Neutrophil (primary cell): ENCODE measurements at regions not wholly inside any gene's neighbourhood (a gene's known extent, or its start where the extent isn't known, plus 50 kb on each side); places are given as distances from the start of the nearest gene placed in this dataset.

Source experiments
- H3K27ac ChIP-seq: fragments of 200-600 bp; sonication (generic); 2 replicates; pipeline ENCODE4 v1.5.1; 2016; ENCODE audit warnings: mild to moderate bottlenecking, moderate library complexity
- H3K27me3 ChIP-seq: fragments of 200-600 bp; sonication (generic); 2 replicates; pipeline ENCODE4 v1.6.0; 2016; ENCODE audit warnings: mild to moderate bottlenecking
- H3K36me3 ChIP-seq: fragments of 200-600 bp; sonication (generic); 2 replicates; pipeline ENCODE4 v1.5.1; 2017
- H3K4me1 ChIP-seq, 2 experiments: fragments of 200-600 bp in 1 of 2; sonication (generic) in 1 of 2; 1 replicate in 1 of 2; 2 replicates in 1 of 2; pipeline versions ENCODE4 v1.5.1 to v1.6.1; 2013 to 2016; ENCODE audit warnings: low read depth in 1 of 2, low read length in 1 of 2, mild to moderate bottlenecking in 1 of 2, moderate library complexity in 1 of 2; ENCODE audit not compliant: control insufficient read depth in 1 of 2, insufficient read depth in 1 of 2
- H3K4me3 ChIP-seq, 2 experiments: fragments of 200-600 bp in 1 of 2; sonication (generic) in 1 of 2; 1 replicate in 1 of 2; 2 replicates in 1 of 2; pipeline ENCODE4 v1.5.1; 2013 to 2016; ENCODE audit warnings: low read depth in 1 of 2, low read length in 1 of 2, mild to moderate bottlenecking in 1 of 2, moderate library complexity in 1 of 2
- H3K9me3 ChIP-seq: fragments of 200-600 bp; sonication (generic); 2 replicates; pipeline ENCODE4 v1.5.1; 2016
- CTCF ChIP-seq: fragments of 200-600 bp; sonication (generic); IDR thresholded peaks from 2 replicates; pipeline ENCODE4 v1.5.1; 2016; ENCODE audit warnings: antibody characterized with exemption

- H3K27me3 ChIP-seq: no peaks in the 10 kb centered on the region
- H3K36me3 ChIP-seq: no peaks in the 10 kb centered on the region
- H3K27ac ChIP-seq: no peak overlapping the region
- H3K9me3 ChIP-seq: no peaks in the 10 kb centered on the region
- TF ChIP-seq CTCF: no peak
- no peak overlapping the region for H3K4me3 ChIP-seq
- H3K4me1 ChIP-seq: no peaks in the 10 kb centered on the region
These were observed 211.8 kb downstream of the DTHD1 start for GRCh38 chr4:36493251-36493650.

GRCh38 chr4:36494016-36494415 lies 212.6 kb downstream of the DTHD1 start:
- Histone ChIP-seq H3K27ac (no peak overlapping the region), H3K27me3 (no peaks in the 10 kb centered on the region), H3K9me3 (no peaks in the 10 kb centered on the region), H3K4me3 (no peak overlapping the region), H3K4me1 (no peaks in the 10 kb centered on the region), H3K36me3 (no peaks in the 10 kb centered on the region)
- no peak for TF ChIP-seq CTCF

GRCh38 chr4:36494747-36495146 lies 213.3 kb downstream of the DTHD1 start:
- Histone ChIP-seq H3K36me3 (no peaks in the 10 kb centered on the region), H3K4me1 (no peaks in the 10 kb centered on the region), H3K27ac (no peak overlapping the region), H3K4me3 (no peak overlapping the region), H3K9me3 (no peaks in the 10 kb centered on the region), H3K27me3 (no peaks in the 10 kb centered on the region)
- TF ChIP-seq CTCF: no peak

- TF ChIP-seq CTCF: no peak
- no peaks in the 10 kb centered on the region for H3K9me3 ChIP-seq
- H3K4me3 ChIP-seq: no peak overlapping the region
- H3K27me3 ChIP-seq: no peaks in the 10 kb centered on the region
- no peak overlapping the region for H3K27ac ChIP-seq
- H3K4me1 ChIP-seq: no peaks in the 10 kb centered on the region
- H3K36me3 ChIP-seq: no peaks in the 10 kb centered on the region
These were observed 220.9 kb downstream of the DTHD1 start for GRCh38 chr4:36502350-36502749.

GRCh38 chr4:36508394-36508793 lies 227.0 kb downstream of the DTHD1 start:
- Histone ChIP-seq H3K27ac (no peak overlapping the region), H3K4me1 (no peaks in the 10 kb centered on the region), H3K4me3 (no peak overlapping the region), H3K9me3 (no peaks in the 10 kb centered on the region), H3K27me3 (no peaks in the 10 kb centered on the region), H3K36me3 (no peaks in the 10 kb centered on the region)
- no peak for TF ChIP-seq CTCF

- H3K4me3 ChIP-seq: no peak overlapping the region
- H3K9me3 ChIP-seq: no peaks in the 10 kb centered on the region
- no peak for TF ChIP-seq CTCF
- no peaks in the 10 kb centered on the region for H3K4me1 ChIP-seq
- no peak overlapping the region for H3K27ac ChIP-seq
- no peaks in the 10 kb centered on the region for H3K27me3 ChIP-seq
- H3K36me3 ChIP-seq: no peaks in the 10 kb centered on the region
These were observed 228.4 kb downstream of the DTHD1 start for GRCh38 chr4:36509845-36510244.
